ENCODE measurements at regions not wholly inside any gene's neighbourhood (a gene's known extent, or its start where the extent isn't known, plus 50 kb on each side); places are given as distances from the start of the nearest gene placed in this dataset.

- in situ Hi-C loops (cut with HindIII; ENCODE audit: low pct_unique_long_range_greater_than_20kb, low sequenced_read_pairs), result no loop called here
- no peak for DNase-seq (ENCODE audit: low read depth, low spot score)
These were observed 449.3 kb downstream of the TAFA4 start for GRCh38 chr3:68483041-68483440.

- in situ Hi-C loops (cut with HindIII; ENCODE audit: low pct_unique_long_range_greater_than_20kb, low sequenced_read_pairs), result no loop called here
These were observed 449.8 kb downstream of the TAFA4 start for GRCh38 chr3:68482565-68482964.

GRCh38 chr3:68479779-68480178, 452.6 kb downstream of the TAFA4 start:
- in situ Hi-C loops (cut with HindIII; ENCODE audit: low pct_unique_long_range_greater_than_20kb, low sequenced_read_pairs), result no loop called here

More at GRCh38 chr3:68482565-68482964, 449.8 kb downstream of the TAFA4 start:
- no peak for DNase-seq (ENCODE audit: low read depth, low spot score)

GRCh38 chr3:68468695-68469375, 463.5 kb downstream of the TAFA4 start:
- DNase-seq (ENCODE audit: low read depth, low spot score), result no peak
- in situ Hi-C loops (cut with HindIII; ENCODE audit: low pct_unique_long_range_greater_than_20kb, low sequenced_read_pairs), result no loop called here

More at GRCh38 chr3:68479779-68480178, 452.6 kb downstream of the TAFA4 start:
- DNase-seq (ENCODE audit: low read depth, low spot score), result no peak

GRCh38 chr3:68467465-68467864, 464.9 kb downstream of the TAFA4 start:
- in situ Hi-C loops (cut with HindIII; ENCODE audit: low pct_unique_long_range_greater_than_20kb, low sequenced_read_pairs), result no loop called here
- DNase-seq (ENCODE audit: low read depth, low spot score), result no peak

GRCh38 chr3:68458581-68458980, 473.8 kb downstream of the TAFA4 start:
- in situ Hi-C loops (cut with HindIII; ENCODE audit: low pct_unique_long_range_greater_than_20kb, low sequenced_read_pairs), result no loop called here
- no peak for DNase-seq (ENCODE audit: low read depth, low spot score)

GRCh38 chr3:68448510-68449383, 483.6 kb downstream of the TAFA4 start:
- in situ Hi-C loops (cut with HindIII; ENCODE audit: low pct_unique_long_range_greater_than_20kb, low sequenced_read_pairs), result no loop called here

GRCh38 chr3:68447885-68448284, 484.5 kb downstream of the TAFA4 start:
- in situ Hi-C loops (cut with HindIII; ENCODE audit: low pct_unique_long_range_greater_than_20kb, low sequenced_read_pairs), result no loop called here

More at GRCh38 chr3:68448510-68449383, 483.6 kb downstream of the TAFA4 start:
- DNase-seq (ENCODE audit: low read depth, low spot score), result no peak

GRCh38 chr3:68441054-68441453, 491.3 kb downstream of the TAFA4 start:
- DNase-seq (ENCODE audit: low read depth, low spot score), result no peak
- in situ Hi-C loops (cut with HindIII; ENCODE audit: low pct_unique_long_range_greater_than_20kb, low sequenced_read_pairs), result no loop called here

More at GRCh38 chr3:68447885-68448284, 484.5 kb downstream of the TAFA4 start:
- DNase-seq (ENCODE audit: low read depth, low spot score), result no peak

GRCh38 chr3:68436619-68437401, 495.5 kb downstream of the TAFA4 start:
- DNase-seq (ENCODE audit: low read depth, low spot score), result no peak
- in situ Hi-C loops (cut with HindIII; ENCODE audit: low pct_unique_long_range_greater_than_20kb, low sequenced_read_pairs), result no loop called here

- no peak for DNase-seq (ENCODE audit: low read depth, low spot score)
- in situ Hi-C loops (cut with HindIII; ENCODE audit: low pct_unique_long_range_greater_than_20kb, low sequenced_read_pairs), result no loop called here
These were observed 503.9 kb downstream of the TAFA4 start for GRCh38 chr3:68428495-68428894.

GRCh38 chr3:68424796-68425460, 507.4 kb downstream of the TAFA4 start:
- in situ Hi-C loops (cut with HindIII; ENCODE audit: low pct_unique_long_range_greater_than_20kb, low sequenced_read_pairs), result no loop called here
- no peak for DNase-seq (ENCODE audit: low read depth, low spot score)

- no peak for DNase-seq (ENCODE audit: low read depth, low spot score)
- in situ Hi-C loops (cut with HindIII; ENCODE audit: low pct_unique_long_range_greater_than_20kb, low sequenced_read_pairs), result no loop called here
These were observed 523.7 kb downstream of the TAFA4 start for GRCh38 chr3:68408626-68409025.

GRCh38 chr3:68403741-68404140, 528.6 kb downstream of the TAFA4 start:
- in situ Hi-C loops (cut with HindIII; ENCODE audit: low pct_unique_long_range_greater_than_20kb, low sequenced_read_pairs), result no loop called here
- no peak for DNase-seq (ENCODE audit: low read depth, low spot score)

GRCh38 chr3:68402235-68402918, 530.0 kb downstream of the TAFA4 start:
- no peak for DNase-seq (ENCODE audit: low read depth, low spot score)
- in situ Hi-C loops (cut with HindIII; ENCODE audit: low pct_unique_long_range_greater_than_20kb, low sequenced_read_pairs), result no loop called here

GRCh38 chr3:68378631-68379030, 553.7 kb downstream of the TAFA4 start:
- in situ Hi-C loops (cut with HindIII; ENCODE audit: low pct_unique_long_range_greater_than_20kb, low sequenced_read_pairs), result no loop called here
- no peak for DNase-seq (ENCODE audit: low read depth, low spot score)

- in situ Hi-C loops (cut with HindIII; ENCODE audit: low pct_unique_long_range_greater_than_20kb, low sequenced_read_pairs), result no loop called here
- DNase-seq (ENCODE audit: low read depth, low spot score), result no peak
These were observed 558.6 kb downstream of the TAFA4 start for GRCh38 chr3:68373727-68374126.
